Heart left ventricle (tissue), 13 donors: ENCODE measurements at regions not wholly inside any gene's neighbourhood (a gene's known extent, or its start where the extent isn't known, plus 50 kb on each side); places are given as distances from the start of the nearest gene placed in this dataset.

Experiments
- CTCF ChIP-seq, 12 donors: fragments of 200-600 bp; sonication (generic) in 4 of 12; IDR thresholded peaks; one replicate each; pipeline versions ENCODE4 v1.5.0 to v1.8.0; 2018 to 2022; ENCODE audit warnings: antibody characterized with exemption in 12 of 12, mild to moderate bottlenecking in 5 of 12
- POLR2A ChIP-seq, 2 donors: fragments of 450-650 bp; IDR thresholded peaks; one replicate each; pipeline ENCODE4 v1.6.1; 2017; ENCODE audit warnings: antibody characterized with exemption in 2 of 2, mild to moderate bottlenecking in 2 of 2, moderate library complexity in 2 of 2
- donor health status: ischemic (EF 13 %, LVEDD 7.1; RV severe dilation, severe dysfunction).
- donor health status: DM: no; HTN: yes; CAD: no.
- donor health status: DM: no; HTN: no; CAD: no.
- donor health status: ischemic (EF 25% LVEDD 6.9; RV normal size, moderate dysfunction).
- donor health status: ischemic (EF 25% LVEDD 5.7; RV mildly dilated, moderate dysfunction).
- donor health status: ischemic (EF 35%, LVEDD 5.7; RV mildly dilated, moderate dysfunction).
- donor health status: nonischemic (EF 11% LVEDD 7.7; RV severe dilation, severe dysfunction).
- donor health status: DM: yes; HTN: yes; CAD: no.
- donor health status: PGD.
- donor health status: ischemic (EF 29% LVEDD 5.4; RV normal size, mild dysfunction).
- donor health status: nonischemic (EF 23%, LVEDD 6.1; RV moderate dilation, normal function).

- TF ChIP-seq CTCF (IDR thresholded peaks at IDR 0.05): no peak
- TF ChIP-seq POLR2A (IDR thresholded peaks at IDR 0.05): no peak
These were observed 137.0 kb upstream of the MDM1 start for GRCh38 chr12:68469113-68469512.
